Thoracic aorta (tissue), 2 donors: ENCODE measurements at regions not wholly inside any gene's neighbourhood (a gene's known extent, or its start where the extent isn't known, plus 50 kb on each side); places are given as distances from the start of the nearest gene placed in this dataset.

ENCODE experiments used
- ATAC-seq: fragments of 150-250 bp; one replicate; pipeline ENCODE4 v1.8.0; 2017; ENCODE audit warnings: low read depth; ENCODE audit not compliant: insufficient number of reproducible peaks, low FRiP score
- DNase-seq: peaks from one replicate; pipeline ENCODE4 v3.0.0-alpha.2; 2020; ENCODE audit warnings: low spot score
- H3K27ac ChIP-seq, 2 donors: fragments of 200-600 bp; sonication (generic); 1 replicate in 1 of 2; 2 replicates in 1 of 2; pipeline ENCODE4 v1.5.1; 2016; ENCODE audit warnings: mild to moderate bottlenecking in 2 of 2, moderate library complexity in 2 of 2
- H3K27me3 ChIP-seq: fragments of 200-600 bp; sonication (generic); replicated peaks from 2 replicates; pipeline ENCODE4 v1.6.0; 2016; ENCODE audit warnings: mild to moderate bottlenecking; ENCODE audit not compliant: insufficient read depth
- H3K36me3 ChIP-seq: fragments of 200-600 bp; sonication (generic); one replicate; pipeline ENCODE4 v1.5.1; 2016
- H3K4me1 ChIP-seq, 2 donors: fragments of 200-600 bp; sonication (generic); 1 replicate in 1 of 2; 2 replicates in 1 of 2; pipeline versions ENCODE4 v1.5.1 to v1.6.0; 2016; ENCODE audit warnings: low read depth in 2 of 2, mild to moderate bottlenecking in 1 of 2; ENCODE audit not compliant: control insufficient read depth in 1 of 2
- H3K4me3 ChIP-seq: fragments of 200-600 bp; sonication (generic); 2 replicates; pipeline ENCODE4 v1.5.1; 2016; ENCODE audit warnings: mild to moderate bottlenecking
- H3K9me3 ChIP-seq: fragments of 200-600 bp; sonication (generic); 2 replicates; pipeline ENCODE4 v1.5.1; 2016
- CTCF ChIP-seq: fragments of 200-600 bp; sonication (generic); IDR thresholded peaks from one replicate; pipeline ENCODE4 v1.5.1; 2019; ENCODE audit warnings: antibody characterized with exemption

- Histone ChIP-seq H3K27ac (no peak overlapping the region), H3K36me3 (no peaks in the 10 kb centered on the region), H3K27me3 (no peaks in the 10 kb centered on the region), H3K9me3 (no peaks in the 10 kb centered on the region), H3K4me3 (no peak overlapping the region), H3K4me1 (peaks cover 2 to 31% of the 10 kb centered on the region in 2 donors)
- DNase-seq (no peak), ATAC-seq (no peak)
- no peak for TF ChIP-seq CTCF
These were observed 93.7 kb downstream of the ETS2 start for GRCh38 chr21:38899277-38899947.

GRCh38 chr21:38898422-38899096 lies 92.8 kb downstream of the ETS2 start:
- no peak overlapping the region for H3K27ac ChIP-seq
- H3K4me1 ChIP-seq: peaks cover 2 to 23% of the 10 kb centered on the region in 2 donors
- no peaks in the 10 kb centered on the region for H3K27me3 ChIP-seq
- DNase-seq: no peak
- no peak for TF ChIP-seq CTCF
- H3K4me3 ChIP-seq: no peak overlapping the region
- ATAC-seq: no peak
- H3K36me3 ChIP-seq: no peaks in the 10 kb centered on the region
- no peaks in the 10 kb centered on the region for H3K9me3 ChIP-seq

GRCh38 chr21:38897532-38898421 lies 92.0 kb downstream of the ETS2 start:
- Histone ChIP-seq H3K36me3 (no peaks in the 10 kb centered on the region), H3K4me1 (peaks cover 0 to 15% of the 10 kb centered on the region in 2 donors), H3K27me3 (no peaks in the 10 kb centered on the region), H3K27ac (no peak overlapping the region), H3K4me3 (no peak overlapping the region), H3K9me3 (no peaks in the 10 kb centered on the region)
- ATAC-seq (no peak), DNase-seq (no peak)
- TF ChIP-seq CTCF: no peak

GRCh38 chr21:38894899-38895298 lies 89.2 kb downstream of the ETS2 start:
- DNase-seq (no peak), ATAC-seq (no peak)
- H3K27me3 ChIP-seq: no peaks in the 10 kb centered on the region
- no peak for TF ChIP-seq CTCF
- no peaks in the 10 kb centered on the region for H3K9me3 ChIP-seq
- no peak overlapping the region for H3K27ac ChIP-seq
- peaks cover 0 to 15% of the 10 kb centered on the region in 2 donors for H3K4me1 ChIP-seq
- H3K4me3 ChIP-seq: no peak overlapping the region
- H3K36me3 ChIP-seq: no peaks in the 10 kb centered on the region

- DNase-seq: no peak
These were observed 83.3 kb downstream of the ETS2 start for GRCh38 chr21:38888991-38889561.

More at GRCh38 chr21:38888991-38889561, 83.3 kb downstream of the ETS2 start:
- Histone ChIP-seq H3K27me3 (no peaks in the 10 kb centered on the region), H3K4me3 (no peak overlapping the region), H3K9me3 (peaks cover 8% of the 10 kb centered on the region), H3K4me1 (peaks cover 9 to 17% of the 10 kb centered on the region in 2 donors), H3K27ac (peak overlapping the region; percentile 47 to 57), H3K36me3 (no peaks in the 10 kb centered on the region)
- ATAC-seq: no peak
- no peak for TF ChIP-seq CTCF
